Endothelial cell (in vitro differentiated cells): ENCODE measurements at regions not wholly inside any gene's neighbourhood (a gene's known extent, or its start where the extent isn't known, plus 50 kb on each side); places are given as distances from the start of the nearest gene placed in this dataset.
"Not testable (repeated sequence)": the region's sequence is repeated elsewhere in the genome, so short reads cannot be mapped to it uniquely, and the experiment has no call there.

Source experiments
- DNase-seq: peaks from one replicate; pipeline ENCODE4 v3.0.0; 2021; ENCODE audit warnings: low spot score
- H3K27ac Mint-ChIP-seq: one replicate; pipeline ENCODE4 v1.8.0; 2021; ENCODE audit warnings: mixed read lengths, inconsistent platforms; ENCODE audit not compliant: unreplicated experiment
- H3K27me3 Mint-ChIP-seq: one replicate; pipeline ENCODE4 v1.8.0; 2021; ENCODE audit warnings: mild to moderate bottlenecking, moderate library complexity, mixed read lengths, inconsistent platforms; ENCODE audit not compliant: unreplicated experiment
- H3K36me3 Mint-ChIP-seq: one replicate; pipeline ENCODE4 v1.8.0; 2021; ENCODE audit warnings: mild to moderate bottlenecking, low read depth, mixed read lengths, inconsistent platforms; ENCODE audit not compliant: unreplicated experiment
- H3K4me1 Mint-ChIP-seq: one replicate; pipeline ENCODE4 v1.8.0; 2021; ENCODE audit warnings: mild to moderate bottlenecking, mixed read lengths, inconsistent platforms; ENCODE audit not compliant: unreplicated experiment
- H3K4me3 Mint-ChIP-seq: one replicate; pipeline ENCODE4 v1.8.0; 2021; ENCODE audit warnings: mild to moderate bottlenecking, mixed read lengths, inconsistent platforms; ENCODE audit not compliant: unreplicated experiment
- H3K9me3 Mint-ChIP-seq: one replicate; pipeline ENCODE4 v1.8.0; 2021; ENCODE audit warnings: mixed read lengths, inconsistent platforms; ENCODE audit not compliant: unreplicated experiment
- TF ChIP-seq, protein P1 (sequence below): fragments of 200-600 bp; sonication (generic); IDR thresholded peaks from one replicate; pipeline ENCODE4 v1.5.0; 2021; ENCODE audit warnings: antibody characterized with exemption; ENCODE audit not compliant: unreplicated experiment

DNA sequence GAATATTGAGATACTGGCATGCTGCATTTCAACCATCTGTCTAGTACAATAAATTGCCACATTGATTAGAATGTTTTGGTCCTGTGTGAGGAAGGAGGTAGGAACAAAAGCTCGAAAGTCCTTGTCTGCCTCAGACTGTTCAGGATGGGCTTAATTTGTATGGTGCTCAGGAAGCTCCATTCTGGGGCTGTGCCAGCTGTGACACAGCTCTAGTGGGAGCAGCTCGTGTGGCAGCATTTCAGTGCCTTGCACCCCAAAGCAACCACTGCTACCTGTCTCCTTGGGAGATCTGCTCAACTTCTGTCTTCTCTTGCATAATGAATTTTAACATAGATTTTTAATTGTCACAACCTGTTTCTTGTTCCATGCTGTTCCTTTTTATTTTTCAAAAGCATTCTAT lies 144.4 kb upstream of the THUMPD2 start:
- no peak for DNase-seq
- Mint-ChIP-seq H3K4me3 (no peak overlapping the region), H3K9me3 (no peaks in the 10 kb centered on the region), H3K27ac (no peak overlapping the region), H3K4me1 (no peaks in the 10 kb centered on the region), H3K27me3 (peaks cover 2% of the 10 kb centered on the region), H3K36me3 (no peaks in the 10 kb centered on the region)
- TF ChIP-seq, protein P1, sequence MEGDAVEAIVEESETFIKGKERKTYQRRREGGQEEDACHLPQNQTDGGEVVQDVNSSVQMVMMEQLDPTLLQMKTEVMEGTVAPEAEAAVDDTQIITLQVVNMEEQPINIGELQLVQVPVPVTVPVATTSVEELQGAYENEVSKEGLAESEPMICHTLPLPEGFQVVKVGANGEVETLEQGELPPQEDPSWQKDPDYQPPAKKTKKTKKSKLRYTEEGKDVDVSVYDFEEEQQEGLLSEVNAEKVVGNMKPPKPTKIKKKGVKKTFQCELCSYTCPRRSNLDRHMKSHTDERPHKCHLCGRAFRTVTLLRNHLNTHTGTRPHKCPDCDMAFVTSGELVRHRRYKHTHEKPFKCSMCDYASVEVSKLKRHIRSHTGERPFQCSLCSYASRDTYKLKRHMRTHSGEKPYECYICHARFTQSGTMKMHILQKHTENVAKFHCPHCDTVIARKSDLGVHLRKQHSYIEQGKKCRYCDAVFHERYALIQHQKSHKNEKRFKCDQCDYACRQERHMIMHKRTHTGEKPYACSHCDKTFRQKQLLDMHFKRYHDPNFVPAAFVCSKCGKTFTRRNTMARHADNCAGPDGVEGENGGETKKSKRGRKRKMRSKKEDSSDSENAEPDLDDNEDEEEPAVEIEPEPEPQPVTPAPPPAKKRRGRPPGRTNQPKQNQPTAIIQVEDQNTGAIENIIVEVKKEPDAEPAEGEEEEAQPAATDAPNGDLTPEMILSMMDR: no peak

DNA sequence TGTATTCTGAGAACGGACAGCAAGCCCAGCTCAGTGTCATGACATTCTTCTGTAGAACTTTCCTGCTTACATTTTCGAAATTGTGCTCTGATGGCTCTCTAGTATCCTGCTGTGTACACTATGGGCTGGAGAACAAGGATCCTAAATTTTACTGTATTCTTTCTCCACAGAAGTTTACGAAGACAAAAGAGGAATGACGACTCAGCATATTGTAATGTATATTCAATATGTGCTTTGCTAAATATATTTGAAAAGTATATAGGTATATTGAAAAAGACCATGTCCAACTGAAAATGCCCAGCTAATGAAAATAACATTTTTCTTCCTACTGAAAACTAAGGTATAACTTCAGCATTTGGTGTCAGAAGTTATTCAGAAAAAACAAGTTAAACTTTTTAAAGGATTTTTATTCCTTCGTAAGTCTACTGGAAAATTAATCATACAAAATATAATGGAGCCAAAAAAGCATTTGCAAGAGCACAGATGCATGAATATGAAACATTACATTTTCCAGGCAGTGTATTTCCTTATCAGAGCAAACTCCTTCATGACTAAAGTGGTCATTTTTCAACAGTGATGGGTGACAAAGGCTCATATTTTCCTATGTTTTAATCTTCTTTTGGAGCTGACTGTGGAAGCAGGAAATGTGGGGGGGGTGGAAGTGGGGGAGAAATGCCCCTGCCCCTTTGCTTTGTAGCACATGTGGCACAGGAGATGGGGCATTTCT lies 143.8 kb upstream of the THUMPD2 start:
- Mint-ChIP-seq H3K27me3 (peaks cover 2% of the 10 kb centered on the region), H3K4me1 (no peaks in the 10 kb centered on the region), H3K4me3 (no peak overlapping the region), H3K9me3 (no peaks in the 10 kb centered on the region), H3K27ac (no peak overlapping the region), H3K36me3 (no peaks in the 10 kb centered on the region)
- DNase-seq: no peak
- TF ChIP-seq, protein P1: no peak

DNA sequence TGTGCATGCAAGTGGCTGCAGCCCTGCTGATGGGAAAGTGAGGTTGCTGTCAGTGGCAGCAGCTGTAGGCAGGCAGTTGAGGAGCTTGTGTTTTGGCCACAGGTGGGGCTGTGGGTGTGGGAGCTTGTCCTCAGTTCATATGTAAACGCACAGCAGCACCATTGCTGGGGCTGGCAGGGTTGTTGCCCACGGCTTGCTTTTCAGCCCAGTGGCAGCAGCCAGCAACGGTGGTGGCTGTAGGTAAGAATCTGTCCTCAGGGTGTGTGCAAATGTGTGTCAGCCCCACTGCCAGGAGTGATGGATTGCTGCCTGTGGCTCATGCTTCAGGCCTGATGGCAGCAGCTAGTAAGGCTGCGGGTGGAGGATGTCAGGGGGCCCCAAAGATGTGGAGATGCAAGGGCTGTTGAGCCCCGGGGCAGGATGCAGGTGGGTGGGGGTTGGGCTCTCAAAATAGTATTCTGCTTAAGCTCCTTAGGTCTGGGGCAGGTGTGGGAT lies 141.3 kb upstream of the THUMPD2 start:
- no peak overlapping the region for H3K4me3 Mint-ChIP-seq
- no peak overlapping the region for H3K27ac Mint-ChIP-seq
- TF ChIP-seq, protein P1: no peak
- H3K27me3 Mint-ChIP-seq: peaks cover 2% of the 10 kb centered on the region
- H3K9me3 Mint-ChIP-seq: no peaks in the 10 kb centered on the region
- H3K36me3 Mint-ChIP-seq: no peaks in the 10 kb centered on the region
- peaks cover 6% of the 10 kb centered on the region for H3K4me1 Mint-ChIP-seq
- no peak for DNase-seq

DNA sequence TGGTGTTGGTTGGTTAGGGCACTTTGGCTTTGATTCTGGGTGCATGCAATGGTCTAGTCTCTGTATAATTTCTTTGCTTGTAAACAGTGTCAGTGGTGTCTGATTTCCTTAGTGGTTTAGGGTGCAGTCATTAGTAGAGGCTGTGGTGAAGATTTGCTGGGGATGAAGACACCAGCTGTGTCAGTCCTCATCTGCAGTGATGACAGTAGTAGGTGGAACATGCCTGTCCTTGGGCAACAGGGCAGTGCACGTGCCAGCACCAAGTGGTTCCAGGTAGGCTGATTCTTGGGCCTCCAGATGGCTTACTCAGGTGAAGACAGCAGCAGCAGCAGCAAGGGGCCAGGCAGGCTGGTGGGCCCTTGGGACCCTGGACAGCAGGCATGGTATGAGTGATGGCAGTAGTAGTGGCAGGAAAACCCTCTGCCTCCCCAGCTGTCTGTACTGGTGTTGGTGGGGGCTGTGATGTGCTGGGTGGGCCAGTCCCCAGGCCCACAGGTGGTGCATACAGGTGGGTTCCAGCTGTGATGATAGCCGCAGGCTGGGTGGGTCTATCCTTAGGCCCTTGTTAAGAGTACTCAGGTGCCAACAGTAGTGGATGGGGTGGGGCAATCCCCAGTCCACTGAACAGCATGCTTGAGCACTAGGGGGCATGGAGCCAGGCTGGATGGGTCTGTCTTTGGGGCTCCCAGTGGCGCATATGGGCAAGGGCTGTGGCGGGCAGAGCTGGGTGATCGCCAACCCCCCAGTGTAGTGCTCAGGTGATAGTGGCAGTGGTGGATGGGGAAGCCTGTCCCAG lies 140.7 kb upstream of the THUMPD2 start:
- Mint-ChIP-seq H3K4me3 (no peak overlapping the region), H3K36me3 (no peaks in the 10 kb centered on the region), H3K27me3 (peaks cover 2% of the 10 kb centered on the region), H3K4me1 (peaks cover 6% of the 10 kb centered on the region), H3K9me3 (no peaks in the 10 kb centered on the region), H3K27ac (no peak overlapping the region)
- no peak for DNase-seq
- TF ChIP-seq, protein P1: no peak

DNA sequence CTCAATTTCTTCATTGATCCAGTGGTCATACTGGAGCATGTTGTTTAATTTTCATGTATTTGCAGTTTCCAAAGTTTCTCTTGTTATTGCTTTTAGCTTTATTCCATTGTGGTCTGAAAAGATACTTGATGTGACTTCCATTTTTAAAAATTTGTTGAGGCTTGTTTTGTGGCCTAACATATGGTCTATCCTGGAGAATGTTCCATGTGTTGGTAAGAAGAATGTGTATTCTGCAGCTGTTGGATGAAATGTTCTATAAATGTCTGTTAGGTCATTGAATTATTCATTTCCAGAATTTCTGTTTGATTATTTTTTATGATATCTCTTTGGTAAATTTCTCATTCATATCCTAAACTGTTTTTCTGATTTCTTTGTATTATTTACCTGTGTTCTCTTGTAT lies 139.8 kb upstream of the THUMPD2 start:
- Mint-ChIP-seq H3K27ac (no peak overlapping the region), H3K4me3 (no peak overlapping the region), H3K27me3 (peaks cover 2% of the 10 kb centered on the region), H3K4me1 (peaks cover 6% of the 10 kb centered on the region), H3K9me3 (no peaks in the 10 kb centered on the region), H3K36me3 (no peaks in the 10 kb centered on the region)
- DNase-seq: no peak
- TF ChIP-seq, protein P1: no peak

DNA sequence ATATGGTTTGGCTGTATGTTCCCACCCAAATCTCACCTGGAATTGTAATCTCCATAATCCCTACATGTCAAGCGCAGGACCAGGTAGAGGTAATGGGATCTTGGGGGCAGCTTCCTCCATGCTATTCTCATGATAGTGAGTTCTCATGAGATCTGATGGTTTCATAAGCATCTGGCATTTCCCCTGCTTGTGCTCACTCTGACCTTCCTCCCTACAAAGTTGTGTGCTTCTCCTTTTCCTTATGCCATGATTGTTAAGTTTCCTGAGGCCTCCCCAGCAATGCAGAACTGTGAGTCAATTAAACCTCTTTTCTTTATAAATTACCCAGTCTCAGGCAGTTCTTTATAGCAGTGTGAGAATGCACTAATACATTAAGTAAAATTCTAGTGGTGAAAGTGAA lies 138.3 kb upstream of the THUMPD2 start:
- H3K27ac Mint-ChIP-seq, H3K27me3 Mint-ChIP-seq: not testable (repeated sequence)

More for the DNA sequence above, 138.3 kb upstream of the THUMPD2 start:
- not testable (repeated sequence) for H3K36me3 Mint-ChIP-seq, H3K9me3 Mint-ChIP-seq, DNase-seq, H3K4me1 Mint-ChIP-seq, H3K4me3 Mint-ChIP-seq
